ENCODE measurements at regions not wholly inside any gene's neighbourhood (a gene's known extent, or its start where the extent isn't known, plus 50 kb on each side); places are given as distances from the start of the nearest gene placed in this dataset.

DNA sequence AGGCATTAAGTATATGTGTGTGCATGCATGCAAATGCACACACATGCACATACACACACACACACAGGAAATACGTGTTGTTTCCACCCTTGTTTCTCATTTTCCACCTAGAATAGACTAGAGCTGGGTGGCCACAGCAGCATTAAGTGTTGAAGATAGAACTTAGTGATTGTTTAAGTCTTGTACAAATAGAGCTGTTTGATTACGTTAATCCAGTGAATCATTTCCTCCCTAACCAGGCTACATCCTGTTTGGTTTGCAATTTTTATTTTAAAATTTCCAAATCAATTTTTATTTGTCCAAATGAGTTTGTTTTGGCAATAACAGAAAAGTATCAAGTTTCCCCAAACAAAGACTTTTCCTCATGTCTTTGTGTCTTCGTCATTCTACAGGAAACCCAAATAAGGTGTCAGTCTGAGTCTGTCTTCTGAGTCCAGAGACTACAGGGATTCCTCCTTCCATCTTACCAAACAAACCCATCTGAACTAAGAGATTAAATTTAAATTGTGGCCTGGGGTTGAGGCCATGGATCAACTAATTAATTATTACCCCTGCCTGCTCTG lies 74.6 kb upstream of the GALNT5 start:
- TF ChIP-seq EZH2 (IDR thresholded peaks at IDR 0.05) (no peak), POLR2AphosphoS5 (IDR thresholded peaks at IDR 0.05; ENCODE audit: borderline replicate concordance, low read depth, low read length) (no peak)

Measured in SK-N-MC (cell line).